Keratinocyte (primary cell): ENCODE measurements at regions not wholly inside any gene's neighbourhood (a gene's known extent, or its start where the extent isn't known, plus 50 kb on each side); places are given as distances from the start of the nearest gene placed in this dataset.
A peak's percentile ranks its signal among the peaks of the same experiment; 100 is the strongest.

Experiments
- DNase-seq: peaks from one replicate; pipeline ENCODE4 v3.0.0-alpha.2; 2011; ENCODE audit warnings: low read depth, missing footprints, low spot score
- FAIRE-seq: peaks from 2 replicates; lab custom pipeline; 2011; peaks lifted over from hg19 to GRCh38; lab: Jason Lieb, UNC
- H2AFZ ChIP-seq: 2 replicates; pipeline ENCODE4 v1.6.0; 2012; ENCODE audit warnings: low read length, control low read depth, inconsistent platforms; ENCODE audit not compliant: control insufficient read depth
- H3K27ac ChIP-seq: 2 replicates; pipeline ENCODE4 v1.5.1; 2011; ENCODE audit warnings: low read length; ENCODE audit not compliant: control insufficient read depth, insufficient read depth
- H3K27me3 ChIP-seq: 3 replicates; pipeline ENCODE4 v1.6.0; 2011; ENCODE audit warnings: low read length; ENCODE audit not compliant: control insufficient read depth, insufficient read depth; ENCODE audit errors: extremely low read depth
- H3K36me3 ChIP-seq, 2 experiments: 2 replicates in 1 of 2; 3 replicates in 1 of 2; pipeline ENCODE4 v1.5.1; 2011; ENCODE audit warnings: low read length in 2 of 2, mild to moderate bottlenecking in 1 of 2; ENCODE audit not compliant: control insufficient read depth in 2 of 2, insufficient read depth in 2 of 2; ENCODE audit errors: extremely low read depth in 1 of 2
- H3K4me1 ChIP-seq: 3 replicates; pipeline ENCODE4 v1.5.1; 2011; ENCODE audit warnings: low read length; ENCODE audit not compliant: control insufficient read depth, insufficient read depth; ENCODE audit errors: extremely low read depth
- H3K4me2 ChIP-seq: 3 replicates; pipeline ENCODE4 v1.6.0; 2011; ENCODE audit warnings: low read depth, low read length; ENCODE audit not compliant: control insufficient read depth, insufficient read depth; ENCODE audit errors: extremely low read depth
- H3K4me3 ChIP-seq, 3 experiments: fragments of 200-600 bp in 1 of 3; sonication (generic) in 1 of 3; 2 replicates in 2 of 3; 3 replicates in 1 of 3; pipeline ENCODE4 v1.5.1; 2011 to 2016; ENCODE audit warnings: low read length in 3 of 3, mild to moderate bottlenecking in 3 of 3, control low read depth in 2 of 3, inconsistent platforms in 1 of 3, low read depth in 1 of 3, mixed read lengths in 1 of 3, mixed run types in 1 of 3, moderate library complexity in 1 of 3; ENCODE audit not compliant: control insufficient read depth in 2 of 3, insufficient read depth in 2 of 3; ENCODE audit errors: extremely low read depth in 1 of 3
- H3K79me2 ChIP-seq: 2 replicates; pipeline ENCODE4 v1.6.0; 2012; ENCODE audit warnings: low read length; ENCODE audit not compliant: control insufficient read depth, insufficient read depth
- H3K9ac ChIP-seq: 3 replicates; pipeline ENCODE4 v1.6.0; 2011; ENCODE audit warnings: low read length; ENCODE audit not compliant: control insufficient read depth, insufficient read depth; ENCODE audit errors: extremely low read depth
- H3K9me1 ChIP-seq: 3 replicates; pipeline ENCODE4 v1.6.0; 2011; ENCODE audit warnings: low read length; ENCODE audit not compliant: control insufficient read depth, insufficient read depth; ENCODE audit errors: extremely low read depth
- H3K9me3 ChIP-seq: 2 replicates; pipeline ENCODE4 v1.5.1; 2012; ENCODE audit warnings: low read depth, low read length; ENCODE audit not compliant: control insufficient read depth
- H4K20me1 ChIP-seq: 3 replicates; pipeline ENCODE4 v1.6.0; 2011; ENCODE audit warnings: low read length; ENCODE audit not compliant: control insufficient read depth, insufficient read depth; ENCODE audit errors: extremely low read depth
- CTCF ChIP-seq, 3 experiments: IDR thresholded peaks in 1 of 3; conservative IDR thresholded peaks in 1 of 3; optimal IDR thresholded peaks in 1 of 3; 2 replicates in 2 of 3; 3 replicates in 1 of 3; pipeline versions ENCODE3 to v1.5.1; 2011; ENCODE audit warnings: low read length in 3 of 3, mild to moderate bottlenecking in 3 of 3, moderate library complexity in 2 of 3, control low read depth in 1 of 3, inconsistent platforms in 1 of 3; ENCODE audit not compliant: insufficient read depth in 2 of 3; ENCODE audit errors: extremely low read depth in 1 of 3
- EZH2 ChIP-seq: IDR thresholded peaks from one replicate; pipeline ENCODE4 v1.6.1; 2012; ENCODE audit warnings: inconsistent platforms, mild to moderate bottlenecking, low read length, moderate library complexity
- dilution Hi-C: fragments of 300-500 bp; cut with MboI; formaldehyde crosslinking; loops from one replicate; pipeline ENCODE4 v1.7.0; 2020; ENCODE audit warnings: low sequenced_read_pairs; ENCODE audit not compliant: extremely low pct_ligation_motif_present

GRCh38 chr5:74945561-74946165 is 79.5 kb upstream of the FAM169A start:
- dilution Hi-C loops, result no loop called here
- Histone ChIP-seq H4K20me1 (no peaks in the 10 kb centered on the region), H3K9me3 (no peaks in the 10 kb centered on the region), H3K9ac (no peak overlapping the region), H2AFZ (no peak overlapping the region), H3K36me3 (no peaks in the 10 kb centered on the region), H3K4me1 (no peaks in the 10 kb centered on the region), H3K27me3 (no peaks in the 10 kb centered on the region), H3K4me2 (no peak overlapping the region), H3K27ac (no peak overlapping the region), H3K4me3 (no peak overlapping the region), H3K9me1 (no peaks in the 10 kb centered on the region), H3K79me2 (no peaks in the 10 kb centered on the region)
- FAIRE-seq (no peak), DNase-seq (no peak)
- no peak for TF ChIP-seq EZH2
- no peak for TF ChIP-seq CTCF (optimal IDR thresholded peaks at IDR 0.05 in 1 of 3, IDR thresholded peaks at IDR 0.05 in 1 of 3, conservative IDR thresholded peaks at IDR 0.05 in 1 of 3; ENCODE audit: extremely low read depth in 1 of 3, insufficient read depth in 2 of 3, low read length in 3 of 3)

- peak in 1 of 3 experiments; percentile 15 for TF ChIP-seq CTCF (optimal IDR thresholded peaks at IDR 0.05 in 1 of 3, IDR thresholded peaks at IDR 0.05 in 1 of 3, conservative IDR thresholded peaks at IDR 0.05 in 1 of 3; ENCODE audit: extremely low read depth in 1 of 3, insufficient read depth in 2 of 3, low read length in 3 of 3)
- no peak for TF ChIP-seq EZH2
- Histone ChIP-seq H2AFZ (no peak overlapping the region), H3K4me3 (no peak overlapping the region), H3K27ac (no peak overlapping the region), H3K9ac (no peak overlapping the region), H3K36me3 (no peaks in the 10 kb centered on the region), H3K9me3 (no peaks in the 10 kb centered on the region), H3K79me2 (no peaks in the 10 kb centered on the region), H3K4me1 (no peaks in the 10 kb centered on the region), H3K4me2 (no peak overlapping the region), H3K27me3 (no peaks in the 10 kb centered on the region), H3K9me1 (no peaks in the 10 kb centered on the region), H4K20me1 (no peaks in the 10 kb centered on the region)
- DNase-seq, result no peak
- FAIRE-seq, result peak; percentile 32
- dilution Hi-C loops, result no loop called here
Observed at GRCh38 chr5:74943905-74944304, 77.7 kb upstream of the FAM169A start.
